HG02642 (cell line): ENCODE measurements at regions not wholly inside any gene's neighbourhood (a gene's known extent, or its start where the extent isn't known, plus 50 kb on each side); places are given as distances from the start of the nearest gene placed in this dataset.
"Not testable (repeated sequence)": the region's sequence is repeated elsewhere in the genome, so short reads cannot be mapped to it uniquely, and the experiment has no call there.

Source experiments
- ATAC-seq: cut with Tn5 transposase; IDR thresholded peaks from one replicate; pipeline ENCODE4 v1.9.1; 2021; ENCODE audit warnings: mild to moderate bottlenecking; ENCODE audit not compliant: unreplicated experiment, poor library complexity

- not testable (repeated sequence) for ATAC-seq
Measured at GRCh38 chr1:178674559-178674958, 50.5 kb upstream of the RALGPS2 start.
